ENCODE measurements at regions not wholly inside any gene's neighbourhood (a gene's known extent, or its start where the extent isn't known, plus 50 kb on each side); places are given as distances from the start of the nearest gene placed in this dataset.

DNA sequence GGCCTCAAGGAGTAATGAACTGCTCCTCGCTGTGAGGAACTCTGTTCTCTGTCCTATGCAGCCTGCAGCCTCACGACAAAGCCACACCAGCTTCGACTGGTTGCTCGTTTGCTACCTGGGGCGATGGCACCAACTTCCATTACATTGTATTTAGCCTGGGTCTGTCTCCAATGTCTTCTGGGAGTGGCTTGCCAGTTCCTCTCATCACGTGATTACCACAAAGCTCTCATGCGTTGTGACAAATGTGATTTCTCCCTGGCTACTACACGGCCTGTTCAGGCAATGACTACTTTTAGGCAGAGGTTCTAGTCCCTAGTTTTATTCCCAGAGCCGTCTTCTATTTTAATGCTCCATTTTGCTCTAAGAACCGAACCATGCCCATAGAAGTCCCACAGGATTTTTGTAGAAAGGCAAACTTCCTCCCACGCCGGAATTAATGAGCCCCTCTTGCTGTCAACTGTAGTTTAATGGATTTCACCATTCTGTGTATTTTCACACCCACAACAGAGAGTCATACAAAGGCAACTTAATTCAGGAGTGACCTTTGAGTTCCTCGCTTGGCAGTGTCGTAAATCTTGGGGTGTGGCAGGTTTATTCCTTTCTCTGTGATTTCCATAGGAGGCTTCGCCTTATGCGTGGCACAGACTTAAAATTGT is 351.9 kb downstream of the EFNB2 start:
- TF ChIP-seq, protein P1, sequence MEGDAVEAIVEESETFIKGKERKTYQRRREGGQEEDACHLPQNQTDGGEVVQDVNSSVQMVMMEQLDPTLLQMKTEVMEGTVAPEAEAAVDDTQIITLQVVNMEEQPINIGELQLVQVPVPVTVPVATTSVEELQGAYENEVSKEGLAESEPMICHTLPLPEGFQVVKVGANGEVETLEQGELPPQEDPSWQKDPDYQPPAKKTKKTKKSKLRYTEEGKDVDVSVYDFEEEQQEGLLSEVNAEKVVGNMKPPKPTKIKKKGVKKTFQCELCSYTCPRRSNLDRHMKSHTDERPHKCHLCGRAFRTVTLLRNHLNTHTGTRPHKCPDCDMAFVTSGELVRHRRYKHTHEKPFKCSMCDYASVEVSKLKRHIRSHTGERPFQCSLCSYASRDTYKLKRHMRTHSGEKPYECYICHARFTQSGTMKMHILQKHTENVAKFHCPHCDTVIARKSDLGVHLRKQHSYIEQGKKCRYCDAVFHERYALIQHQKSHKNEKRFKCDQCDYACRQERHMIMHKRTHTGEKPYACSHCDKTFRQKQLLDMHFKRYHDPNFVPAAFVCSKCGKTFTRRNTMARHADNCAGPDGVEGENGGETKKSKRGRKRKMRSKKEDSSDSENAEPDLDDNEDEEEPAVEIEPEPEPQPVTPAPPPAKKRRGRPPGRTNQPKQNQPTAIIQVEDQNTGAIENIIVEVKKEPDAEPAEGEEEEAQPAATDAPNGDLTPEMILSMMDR (IDR thresholded peaks at IDR 0.05), result no peak
- no peak for TF ChIP-seq POLR2A (IDR thresholded peaks at IDR 0.05)
